ENCODE measurements at regions not wholly inside any gene's neighbourhood (a gene's known extent, or its start where the extent isn't known, plus 50 kb on each side); places are given as distances from the start of the nearest gene placed in this dataset.

GRCh38 chr3:27797773-27798172 is 75.7 kb upstream of the EOMES start:
- no peaks in the 10 kb centered on the region for H3K36me3 ChIP-seq (ENCODE audit: insufficient read depth, low read length)
- BruUV-seq (replicated peaks): no TSS peak

DNA sequence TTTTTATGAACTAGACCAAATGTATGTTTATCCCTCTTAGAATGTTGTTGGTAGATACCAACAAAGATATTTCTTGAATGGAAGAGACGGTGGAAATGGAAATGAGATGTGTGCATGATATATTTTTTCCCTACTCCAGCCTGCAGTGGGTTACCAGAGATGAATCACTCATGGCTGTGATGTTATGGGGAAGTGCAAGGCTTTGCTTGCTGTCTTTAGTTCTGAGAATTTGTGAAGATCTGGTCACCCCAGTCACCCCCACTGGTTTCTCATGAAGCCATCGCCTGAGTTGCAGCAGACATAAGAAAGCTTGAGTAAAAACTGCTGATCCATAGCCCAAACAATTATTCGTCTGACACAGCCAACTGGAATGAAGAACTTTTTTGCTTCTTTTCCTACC is 78.1 kb upstream of the EOMES start:
- Histone ChIP-seq H2AFZ (ENCODE audit: low read length) (no peak overlapping the region), H3K4me2 (ENCODE audit: low read length) (no peak overlapping the region), H3K36me3 (ENCODE audit: insufficient read depth, low read length) (no peaks in the 10 kb centered on the region), H3K4me3 (ENCODE audit: low read depth, low read length, poor library complexity, severe bottlenecking) (no peak overlapping the region), H3K27ac (ENCODE audit: low read depth, low read length, poor library complexity, severe bottlenecking) (no peak overlapping the region), H3K9me2 (ENCODE audit: insufficient read depth, low read length) (no peaks in the 10 kb centered on the region), H4K20me1 (ENCODE audit: insufficient read depth, low read length) (no peaks in the 10 kb centered on the region), H3K9me3 (ENCODE audit: low read length) (no peaks in the 10 kb centered on the region), H3K4me1 (ENCODE audit: insufficient read depth, low read length, poor library complexity, severe bottlenecking) (no peaks in the 10 kb centered on the region), H3K79me2 (ENCODE audit: insufficient read depth, low read depth, low read length) (no peaks in the 10 kb centered on the region)
- BruUV-seq (replicated peaks): no TSS peak
- intact Hi-C loops (cut with micrococcal nuclease; ENCODE audit: unreplicated experiment): no loop called here
- CTCF ChIA-PET (ENCODE audit: unreplicated experiment): no interaction called here
- POLR2A ChIA-PET: interaction anchor here (0.6 kb wide), 1 partner anchor 983 kb away, joined by 3 read pairs; no protein-coding TSS in a partner anchor
- TF ChIP-seq EZH2phosphoT487 (IDR thresholded peaks at IDR 0.05; ENCODE audit: borderline replicate concordance, low read depth, low read length) (no peak), CTCF (conservative IDR thresholded peaks at IDR 0.05; ENCODE audit: low read length) (no peak)
- DNase-seq (ENCODE audit: low spot score): no peak

More at GRCh38 chr3:27797773-27798172, 75.7 kb upstream of the EOMES start:
- TF ChIP-seq CTCF (conservative IDR thresholded peaks at IDR 0.05; ENCODE audit: low read length) (no peak), EZH2phosphoT487 (IDR thresholded peaks at IDR 0.05; ENCODE audit: borderline replicate concordance, low read depth, low read length) (no peak)
- intact Hi-C loops (cut with micrococcal nuclease; ENCODE audit: unreplicated experiment): no loop called here
- no peak for DNase-seq (ENCODE audit: low spot score)
- ChIA-PET POLR2A (no interaction called here), CTCF (ENCODE audit: unreplicated experiment) (no interaction called here)
- Histone ChIP-seq H3K9me3 (ENCODE audit: low read length) (no peaks in the 10 kb centered on the region), H4K20me1 (ENCODE audit: insufficient read depth, low read length) (no peaks in the 10 kb centered on the region), H3K4me3 (ENCODE audit: low read depth, low read length, poor library complexity, severe bottlenecking) (no peak overlapping the region), H2AFZ (ENCODE audit: low read length) (no peak overlapping the region), H3K79me2 (ENCODE audit: insufficient read depth, low read depth, low read length) (no peaks in the 10 kb centered on the region), H3K4me2 (ENCODE audit: low read length) (no peak overlapping the region), H3K27ac (ENCODE audit: low read depth, low read length, poor library complexity, severe bottlenecking) (no peak overlapping the region), H3K9me2 (ENCODE audit: insufficient read depth, low read length) (no peaks in the 10 kb centered on the region), H3K4me1 (ENCODE audit: insufficient read depth, low read length, poor library complexity, severe bottlenecking) (no peaks in the 10 kb centered on the region)

DNA sequence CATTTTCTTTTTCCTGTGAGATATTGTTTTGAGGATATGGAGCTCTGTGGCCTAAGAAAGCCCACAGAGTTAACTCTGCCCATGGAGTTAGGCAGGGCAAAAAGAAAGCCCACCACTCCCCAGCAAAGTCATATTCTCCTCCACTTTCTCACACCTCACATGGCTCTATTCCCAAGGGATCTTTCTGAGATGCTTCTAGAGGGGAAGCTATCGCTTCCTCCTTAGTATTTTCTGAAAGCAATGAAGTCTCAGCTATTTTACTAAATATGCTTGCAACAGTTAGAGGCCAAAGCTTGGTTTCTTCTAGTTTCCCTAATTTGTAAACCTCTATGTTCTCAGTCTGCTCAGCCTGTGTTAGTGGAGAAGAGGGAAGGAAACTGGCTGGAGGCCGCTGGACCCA is 80.3 kb upstream of the EOMES start:
- POLR2A ChIA-PET: interaction anchor here (0.6 to 0.8 kb wide), 2 partner anchors 15 to 40 kb away, joined by 3 read pairs; no protein-coding TSS in a partner anchor
- TF ChIP-seq CTCF (conservative IDR thresholded peaks at IDR 0.05; ENCODE audit: low read length) (no peak), EZH2phosphoT487 (IDR thresholded peaks at IDR 0.05; ENCODE audit: borderline replicate concordance, low read depth, low read length) (no peak)

More for the DNA sequence above, 80.3 kb upstream of the EOMES start:
- H4K20me1 ChIP-seq (ENCODE audit: insufficient read depth, low read length): no peaks in the 10 kb centered on the region
- no peaks in the 10 kb centered on the region for H3K4me1 ChIP-seq (ENCODE audit: insufficient read depth, low read length, poor library complexity, severe bottlenecking)
- no peak overlapping the region for H3K4me3 ChIP-seq (ENCODE audit: low read depth, low read length, poor library complexity, severe bottlenecking)
- CTCF ChIA-PET (ENCODE audit: unreplicated experiment): no interaction called here
- BruUV-seq (replicated peaks): no TSS peak
- H3K79me2 ChIP-seq (ENCODE audit: insufficient read depth, low read depth, low read length): no peaks in the 10 kb centered on the region
- H3K4me2 ChIP-seq (ENCODE audit: low read length): no peak overlapping the region
- H3K36me3 ChIP-seq (ENCODE audit: insufficient read depth, low read length): no peaks in the 10 kb centered on the region
- H2AFZ ChIP-seq (ENCODE audit: low read length): no peak overlapping the region
- H3K9me3 ChIP-seq (ENCODE audit: low read length): no peaks in the 10 kb centered on the region
- intact Hi-C loops (cut with micrococcal nuclease; ENCODE audit: unreplicated experiment): no loop called here
- no peaks in the 10 kb centered on the region for H3K9me2 ChIP-seq (ENCODE audit: insufficient read depth, low read length)
- H3K27ac ChIP-seq (ENCODE audit: low read depth, low read length, poor library complexity, severe bottlenecking): no peak overlapping the region
- no peak for DNase-seq (ENCODE audit: low spot score)
